SK-N-SH (cell line): ENCODE measurements at regions not wholly inside any gene's neighbourhood (a gene's known extent, or its start where the extent isn't known, plus 50 kb on each side); places are given as distances from the start of the nearest gene placed in this dataset.

ENCODE experiments used
- CTCF ChIA-PET: fragments of 300-600, 350-600 bp; formaldehyde crosslinking; extraction: SDS; loops from one replicate; lab custom pipeline; 2021; lab: Yijun Ruan, JAX
- POLR2A ChIA-PET: fragments of 350-600 bp; sonication (Branson Sonifier 250); formaldehyde crosslinking; extraction: SDS; loops from one replicate; lab custom pipeline; 2020; ENCODE audit warnings: antibody characterized with exemption, inconsistent platforms; lab: Yijun Ruan, JAX
- DNase-seq: peaks from one replicate; pipeline ENCODE4 v3.0.0; 2012
- H2AFZ ChIP-seq: fragments of 200-600 bp; sonication (generic); 2 replicates; pipeline ENCODE4 v1.8.1; 2016; ENCODE audit warnings: antibody characterized with exemption, mild to moderate bottlenecking, low read depth
- H3F3A ChIP-seq: fragments of 200-600 bp; sonication (generic); replicated peaks from 2 replicates; pipeline ENCODE3; 2016; ENCODE audit warnings: antibody characterized with exemption, mild to moderate bottlenecking; ENCODE audit not compliant: insufficient read depth
- H3K27ac ChIP-seq, 2 experiments: fragments of 200-500 bp in 1 of 2; fragments of 200-600 bp in 1 of 2; sonication (Bioruptor generic) in 1 of 2; sonication (generic), shearing (Covaris generic) in 1 of 2; 2 replicates each; pipeline versions ENCODE4 v1.5.1 to v1.6.1; 2014 to 2016; ENCODE audit warnings: low read depth in 2 of 2, inconsistent platforms in 1 of 2, low read length in 1 of 2, mild to moderate bottlenecking in 1 of 2, mixed read lengths in 1 of 2
- H3K27me3 ChIP-seq: fragments of 200-600 bp; sonication (generic), shearing (Covaris generic); 2 replicates; pipeline ENCODE4 v1.6.1; 2016; ENCODE audit warnings: mixed run types; ENCODE audit not compliant: insufficient read depth
- H3K36me3 ChIP-seq, 2 experiments: fragments of 200-500 bp in 1 of 2; fragments of 200-600 bp in 1 of 2; sonication (Bioruptor generic) in 1 of 2; sonication (generic) in 1 of 2; replicated peaks in 1 of 2; 2 replicates each; pipeline versions ENCODE3 to v1.5.1; 2014 to 2016; ENCODE audit warnings: low read length in 1 of 2, mild to moderate bottlenecking in 1 of 2; ENCODE audit not compliant: insufficient read depth in 2 of 2, control insufficient read depth in 1 of 2
- H3K4me1 ChIP-seq, 2 experiments: fragments of 200-500 bp in 1 of 2; fragments of 200-600 bp in 1 of 2; sonication (Bioruptor generic) in 1 of 2; sonication (generic), shearing (Covaris generic) in 1 of 2; 2 replicates each; pipeline versions ENCODE4 v1.5.1 to v1.6.1; 2014 to 2016; ENCODE audit warnings: low read depth in 1 of 2, low read length in 1 of 2, mixed run types in 1 of 2; ENCODE audit not compliant: insufficient read depth in 2 of 2, control insufficient read depth in 1 of 2
- H3K4me2 ChIP-seq: fragments of 200-600 bp; sonication (generic), shearing (Covaris generic); 2 replicates; pipeline ENCODE4 v1.6.1; 2017; ENCODE audit warnings: mixed run types
- H3K4me3 ChIP-seq, 2 experiments: fragments of 200-500 bp in 1 of 2; fragments of 200-600 bp in 1 of 2; sonication (Bioruptor generic) in 1 of 2; sonication (generic), shearing (Covaris generic) in 1 of 2; 2 replicates each; pipeline versions ENCODE4 v1.5.1 to v1.8.1; 2014 to 2016; ENCODE audit warnings: low read depth in 2 of 2, inconsistent platforms in 1 of 2, low read length in 1 of 2, mild to moderate bottlenecking in 1 of 2, mixed read lengths in 1 of 2, moderate library complexity in 1 of 2
- H3K79me2 ChIP-seq: fragments of 200-600 bp; sonication (generic); 2 replicates; pipeline ENCODE4 v1.8.1; 2017; ENCODE audit warnings: mild to moderate bottlenecking; ENCODE audit not compliant: insufficient read depth
- H3K9ac ChIP-seq: fragments of 200-600 bp; sonication (generic); 2 replicates; pipeline ENCODE4 v1.6.1; 2017; ENCODE audit warnings: mixed run types
- H3K9me2 ChIP-seq: fragments of 200-600 bp; sonication (generic); 2 replicates; pipeline ENCODE4 v1.6.1; 2017; ENCODE audit warnings: mixed run types
- H3K9me3 ChIP-seq: fragments of 200-600 bp; sonication (generic); 2 replicates; pipeline ENCODE4 v1.6.1; 2017; ENCODE audit warnings: mixed run types, mild to moderate bottlenecking, moderate library complexity
- H4K20me1 ChIP-seq: fragments of 200-600 bp; sonication (generic); 2 replicates; pipeline ENCODE4 v1.6.1; 2017; ENCODE audit warnings: mild to moderate bottlenecking, mixed run types; ENCODE audit not compliant: insufficient read depth
- FOXJ3 ChIP-seq: sonication (generic); formaldehyde crosslinking; IDR thresholded peaks from 2 replicates; pipeline ENCODE4 v1.5.1; 2020; ENCODE audit warnings: mild to moderate bottlenecking, missing genetic modification reagents
- FOXM1 ChIP-seq: IDR thresholded peaks from 2 replicates; pipeline ENCODE4 v1.4.0; 2012; ENCODE audit warnings: low read depth, mild to moderate bottlenecking
- GABPA ChIP-seq: IDR thresholded peaks from 2 replicates; pipeline ENCODE4 v1.4.0; 2012; ENCODE audit warnings: low read depth, mild to moderate bottlenecking
- GATA2 ChIP-seq: sonication (generic); formaldehyde crosslinking; IDR thresholded peaks from 2 replicates; pipeline ENCODE4 v1.5.0; 2020; ENCODE audit warnings: mild to moderate bottlenecking, missing genetic modification reagents
- JUND ChIP-seq: IDR thresholded peaks from 2 replicates; pipeline ENCODE4 v1.4.0; 2012
- MEF2A ChIP-seq: IDR thresholded peaks from 2 replicates; pipeline ENCODE4 v1.4.0; 2012; ENCODE audit warnings: low read depth, borderline replicate concordance
- MXI1 ChIP-seq: IDR thresholded peaks from 2 replicates; pipeline ENCODE4 v1.6.1; 2012; ENCODE audit warnings: mild to moderate bottlenecking, low read depth, low read length, improper control_type of control experiment
- RAD21 ChIP-seq: IDR thresholded peaks from 2 replicates; pipeline ENCODE4 v1.6.1; 2012; ENCODE audit warnings: mild to moderate bottlenecking, low read length
- RCOR1 ChIP-seq: fragments of 150-350 bp; IDR thresholded peaks from 2 replicates; pipeline ENCODE4 v1.6.1; 2017; ENCODE audit warnings: antibody characterized with exemption, low read length
- REST ChIP-seq: IDR thresholded peaks from 2 replicates; pipeline ENCODE4 v1.6.1; 2012; ENCODE audit warnings: mild to moderate bottlenecking, low read depth, low read length, moderate library complexity
- RFX5 ChIP-seq: IDR thresholded peaks from 2 replicates; pipeline ENCODE4 v1.6.1; 2012; ENCODE audit warnings: mild to moderate bottlenecking, improper control_type of control experiment, low read length
- SIN3A ChIP-seq: IDR thresholded peaks from 2 replicates; pipeline ENCODE4 v1.6.1; 2012; ENCODE audit warnings: low read depth, mild to moderate bottlenecking, low read length, moderate library complexity, borderline replicate concordance
- TCF12 ChIP-seq: IDR thresholded peaks from 2 replicates; pipeline ENCODE4 v1.4.0; 2012
- TEAD4 ChIP-seq: IDR thresholded peaks from 2 replicates; pipeline ENCODE4 v1.4.0; 2012; ENCODE audit warnings: mild to moderate bottlenecking, borderline replicate concordance; ENCODE audit not compliant: insufficient read depth
- USF2 ChIP-seq: fragments of 150-350 bp; IDR thresholded peaks from 2 replicates; pipeline ENCODE4 v1.6.1; 2017; ENCODE audit warnings: antibody characterized with exemption, low read length, low read depth, borderline replicate concordance
- ZBTB33 ChIP-seq: IDR thresholded peaks from 2 replicates; pipeline ENCODE4 v1.4.0; 2012; ENCODE audit warnings: low read depth, borderline replicate concordance
- WGBS: methylation state at CpG from one replicate; pipeline ENCODE4 v1.1.6; 2017; ENCODE audit warnings: low lambda C conversion rate; 5-methylcytosine and 5-hydroxymethylcytosine counted together

- 81% methylated on average over 2 of the region's 2 CpGs for WGBS
- Histone ChIP-seq H3K4me3 (no peak overlapping the region), H3K9ac (no peak overlapping the region), H3K4me1 (no peaks in the 10 kb centered on the region), H3K36me3 (no peaks in the 10 kb centered on the region), H2AFZ (no peak overlapping the region), H3K79me2 (no peaks in the 10 kb centered on the region), H3K4me2 (no peak overlapping the region)
- POLR2A ChIA-PET: no interaction called here
- DNase-seq: no peak
- 0 out of 2 replicates have a peak, but pooled peaks have one; percentile 2 for TF ChIP-seq RAD21
- TF ChIP-seq MXI1: no peak
- TF ChIP-seq, all 33 proteins: peak for 1
- no peak overlapping the region for H3K27ac ChIP-seq
- no peaks in the 10 kb centered on the region for H3K27me3 ChIP-seq
- H3K9me2 ChIP-seq: no peaks in the 10 kb centered on the region
- H4K20me1 ChIP-seq: no peaks in the 10 kb centered on the region
- H3F3A ChIP-seq: no peaks in the 10 kb centered on the region
- CTCF ChIA-PET: no interaction called here
- H3K9me3 ChIP-seq: no peaks in the 10 kb centered on the region
Observed at GRCh38 chr10:54940418-54940817, 139.4 kb upstream of the PCDH15 start.

GRCh38 chr10:54914049-54914448 is 113.0 kb upstream of the PCDH15 start:
- ChIA-PET POLR2A (no interaction called here), CTCF (no interaction called here)
- no peak overlapping the region for H2AFZ ChIP-seq
- H3K36me3 ChIP-seq: no peaks in the 10 kb centered on the region
- H3K79me2 ChIP-seq: no peaks in the 10 kb centered on the region
- no peaks in the 10 kb centered on the region for H3K9me2 ChIP-seq
- H3K9me3 ChIP-seq: no peaks in the 10 kb centered on the region
- H3K9ac ChIP-seq: no peak overlapping the region
- WGBS: 35% methylated on average over 1 of the region's 1 CpG
- no peaks in the 10 kb centered on the region for H3K27me3 ChIP-seq
- H3K4me3 ChIP-seq: no peak overlapping the region
- H4K20me1 ChIP-seq: no peaks in the 10 kb centered on the region
- H3K27ac ChIP-seq: no peak overlapping the region
- TF ChIP-seq RAD21 (no peak), RCOR1 (no peak), REST (no peak), TEAD4 (no peak), JUND (no peak), RFX5 (no peak), SIN3A (no peak), MXI1 (no peak), GATA2 (CRISPR knock-in tag) (no peak), FOXM1 (no peak), GABPA (no peak), USF2 (no peak), ZBTB33 (no peak), MEF2A (no peak), FOXJ3 (CRISPR knock-in tag) (no peak), TCF12 (no peak)
- TF ChIP-seq, all 33 proteins: peak for 0
- H3K4me2 ChIP-seq: no peak overlapping the region
- no peaks in the 10 kb centered on the region; a peak in 1 of 4 replicates for H3K4me1 ChIP-seq
- DNase-seq: no peak
- no peaks in the 10 kb centered on the region for H3F3A ChIP-seq
